ENCODE measurements at regions not wholly inside any gene's neighbourhood (a gene's known extent, or its start where the extent isn't known, plus 50 kb on each side); places are given as distances from the start of the nearest gene placed in this dataset.

- Histone ChIP-seq H3K27ac (ENCODE audit: extremely low read length, insufficient read depth, low read length) (no peak overlapping the region), H3K4me3 (replicated peaks in 1 of 3; ENCODE audit: insufficient read depth in 1 of 3, low read depth in 2 of 3, low read length in 3 of 3) (no peak overlapping the region; a peak in 1 of 6 replicates), H4K20me1 (ENCODE audit: insufficient read depth, low read length) (no peaks in the 10 kb centered on the region), H2AFZ (ENCODE audit: low read length) (no peak overlapping the region), H3K36me3 (replicated peaks in 1 of 2; ENCODE audit: control insufficient read depth in 1 of 2, insufficient read depth in 2 of 2, low read length in 2 of 2) (no peaks in the 10 kb centered on the region), H3K9ac (ENCODE audit: insufficient read depth, low read depth, low read length) (no peak overlapping the region), H3K79me2 (ENCODE audit: insufficient read depth, low read length) (no peaks in the 10 kb centered on the region), H3K27me3 (ENCODE audit: control insufficient read depth in 1 of 2, insufficient read depth in 2 of 2, low read length in 2 of 2) (no peaks in the 10 kb centered on the region), H3K9me3 (ENCODE audit: low read length) (no peaks in the 10 kb centered on the region), H3K4me1 (ENCODE audit: insufficient read depth, low read length) (no peaks in the 10 kb centered on the region), H3K4me2 (ENCODE audit: low read depth, low read length) (peak overlapping the region; percentile 5; the same call in 1 of the 2 replicates)
- TF ChIP-seq KAT2B (IDR thresholded peaks at IDR 0.05; ENCODE audit: borderline replicate concordance, low read depth, low read length): no peak
- peak; percentile 82 for TF ChIP-seq CEBPB (IDR thresholded peaks at IDR 0.05; ENCODE audit: borderline replicate concordance, low read depth, low read length)
- 0 out of 2 replicates have a peak, but pooled peaks have one; percentile 46 for TF ChIP-seq ATF7 (IDR thresholded peaks at IDR 0.05)
- TF ChIP-seq ATF7 (CRISPR knock-in tag; IDR thresholded peaks at IDR 0.05): no peak
- peak; percentile 71 for TF ChIP-seq CEBPG (CRISPR knock-in tag; IDR thresholded peaks at IDR 0.05)
- TF ChIP-seq ATF4 (CRISPR knock-in tag; IDR thresholded peaks at IDR 0.05): peak in 1 of 2 experiments; percentile 87; a peak in 2 of 4 replicates
- in situ Hi-C loops (cut with HindIII; ENCODE audit: extremely low pct_ligation_motif_present, low pct_unique_long_range_greater_than_20kb): no loop called here
- ChIA-PET CTCF (ENCODE audit: low intra/inter-chr PET ratio, low total read pairs) (no interaction called here), POLR2A (no interaction called here)
- FAIRE-seq (no peak), ATAC-seq (no peak), DNase-seq (ENCODE audit: low spot score) (no peak)
- intact Hi-C loops (cut with micrococcal nuclease; ENCODE audit: unreplicated experiment): no loop called here
- WGBS (ENCODE audit: low lambda C conversion rate): 36% methylated on average over 4 of the region's 4 CpGs
- no TSS peak for BruUV-seq (replicated peaks)
Measured at GRCh38 chr10:63703113-63703670, 182.0 kb downstream of the REEP3 start.

- ATAC-seq (no peak), DNase-seq (ENCODE audit: low spot score) (no peak), FAIRE-seq (no peak)
- intact Hi-C loops (cut with micrococcal nuclease; ENCODE audit: unreplicated experiment): no loop called here
- Histone ChIP-seq H3K27me3 (ENCODE audit: control insufficient read depth in 1 of 2, insufficient read depth in 2 of 2, low read length in 2 of 2) (no peaks in the 10 kb centered on the region), H3K79me2 (ENCODE audit: insufficient read depth, low read length) (no peaks in the 10 kb centered on the region), H3K9me3 (ENCODE audit: low read length) (no peaks in the 10 kb centered on the region), H3K4me1 (ENCODE audit: insufficient read depth, low read length) (no peaks in the 10 kb centered on the region), H3K4me2 (ENCODE audit: low read depth, low read length) (no peak overlapping the region; the same call in 1 of the 2 replicates), H3K36me3 (replicated peaks in 1 of 2; ENCODE audit: control insufficient read depth in 1 of 2, insufficient read depth in 2 of 2, low read length in 2 of 2) (no peaks in the 10 kb centered on the region), H3K27ac (ENCODE audit: extremely low read length, insufficient read depth, low read length) (no peak overlapping the region), H2AFZ (ENCODE audit: low read length) (peak overlapping the region; percentile 5), H3K9ac (ENCODE audit: insufficient read depth, low read depth, low read length) (no peak overlapping the region), H3K4me3 (replicated peaks in 1 of 3; ENCODE audit: insufficient read depth in 1 of 3, low read depth in 2 of 3, low read length in 3 of 3) (no peak overlapping the region; a peak in 1 of 6 replicates), H4K20me1 (ENCODE audit: insufficient read depth, low read length) (no peaks in the 10 kb centered on the region)
- in situ Hi-C loops (cut with HindIII; ENCODE audit: extremely low pct_ligation_motif_present, low pct_unique_long_range_greater_than_20kb): no loop called here
- ChIA-PET CTCF (ENCODE audit: low intra/inter-chr PET ratio, low total read pairs) (no interaction called here), POLR2A (no interaction called here)
- TF ChIP-seq POLR2G (IDR thresholded peaks at IDR 0.05; ENCODE audit: low read depth, low read length): no peak
- TF ChIP-seq CEBPB (IDR thresholded peaks at IDR 0.05; ENCODE audit: borderline replicate concordance, low read depth, low read length): peak; percentile 43; the same call in 1 of the 2 replicates
- 49% methylated on average over 6 of the region's 6 CpGs for WGBS (ENCODE audit: low lambda C conversion rate)
- BruUV-seq (replicated peaks): no TSS peak
Measured at GRCh38 chr10:63703740-63704345, 182.6 kb downstream of the REEP3 start.

Data from HepG2 (cell line).